Sigmoid colon (tissue), 4 donors: ENCODE measurements at regions not wholly inside any gene's neighbourhood (a gene's known extent, or its start where the extent isn't known, plus 50 kb on each side); places are given as distances from the start of the nearest gene placed in this dataset.

Experiments used
- CTCF ChIP-seq, 4 experiments: fragments of 450-650 bp in 3 of 4; fragments of 200-600 bp in 1 of 4; IDR thresholded peaks; one replicate each; pipeline ENCODE4 v1.5.1; 2016 to 2019; ENCODE audit warnings: antibody characterized with exemption in 4 of 4, mild to moderate bottlenecking in 3 of 4, moderate library complexity in 2 of 4
- EP300 ChIP-seq, 4 donors: sonication (generic); formaldehyde crosslinking; IDR thresholded peaks; one replicate each; pipeline ENCODE4 v1.6.1; 2017; ENCODE audit warnings: antibody characterized with exemption in 4 of 4
- POLR2A ChIP-seq, 2 donors: fragments of 450-650 bp; IDR thresholded peaks; one replicate each; pipeline ENCODE4 v1.6.1; 2016; ENCODE audit warnings: antibody characterized with exemption in 2 of 2, mild to moderate bottlenecking in 2 of 2, moderate library complexity in 2 of 2
- POLR2AphosphoS5 ChIP-seq, 4 donors: sonication (generic); formaldehyde crosslinking; IDR thresholded peaks; one replicate each; pipeline ENCODE4 v1.6.1; 2017; ENCODE audit warnings: antibody characterized with exemption in 4 of 4

GRCh38 chr7:157488281-157488680, 151.5 kb downstream of the DNAJB6 start:
- TF ChIP-seq CTCF (IDR thresholded peaks at IDR 0.05) (no peak), POLR2A (IDR thresholded peaks at IDR 0.05) (no peak), EP300 (IDR thresholded peaks at IDR 0.05) (no peak), POLR2AphosphoS5 (IDR thresholded peaks at IDR 0.05) (no peak)
